ENCODE measurements at regions not wholly inside any gene's neighbourhood (a gene's known extent, or its start where the extent isn't known, plus 50 kb on each side); places are given as distances from the start of the nearest gene placed in this dataset.

- no peak for TF ChIP-seq CTCF (IDR thresholded peaks at IDR 0.05 in 8 of 11, conservative IDR thresholded peaks at IDR 0.05 in 3 of 11)
- TF ChIP-seq POLR2A (IDR thresholded peaks at IDR 0.05): no peak
Observed at GRCh38 chr9:85433046-85433445, 308.7 kb downstream of the AGTPBP1 start.

Data from spleen (tissue), 7 donors.